IMR-90 (cell line): ENCODE measurements at regions not wholly inside any gene's neighbourhood (a gene's known extent, or its start where the extent isn't known, plus 50 kb on each side); places are given as distances from the start of the nearest gene placed in this dataset.
"Not testable (repeated sequence)": the region's sequence is repeated elsewhere in the genome, so short reads cannot be mapped to it uniquely, and the experiment has no call there.

Experiments
- ATAC-seq: fragments of 200-7000 bp; cut with Tn5 transposase; 2 replicates; pipeline ENCODE4 v1.9.1; 2020; ENCODE audit warnings: low read depth, mild to moderate bottlenecking, moderate library complexity
- BruUV-seq: library from RNA; stranded (reverse); fragments of 400-500 nt; replicated peaks from 2 replicates; lab custom pipeline; 2021; lab: Mats Ljungman, UMichigan
- CTCF ChIA-PET: fragments of 300-600 bp; formaldehyde crosslinking; extraction: SDS; loops from one replicate; lab custom pipeline; 2021; ENCODE audit warnings: antibody characterized with exemption; lab: Yijun Ruan, JAX
- POLR2A ChIA-PET: fragments of 300-600 bp; sonication (Branson Sonifier 250); formaldehyde crosslinking; loops from one replicate; lab custom pipeline; 2022; ENCODE audit warnings: antibody characterized with exemption; ENCODE audit not compliant: unreplicated experiment; lab: Charles Lee
- DNase-seq: peaks from one replicate; pipeline ENCODE4 v3.0.0; 2013
- H2AFZ ChIP-seq: replicated peaks from 2 replicates; pipeline ENCODE3; 2013; ENCODE audit warnings: low read length, mild to moderate bottlenecking; ENCODE audit not compliant: poor library complexity
- H2AK5ac ChIP-seq: 2 replicates; pipeline ENCODE4 v1.6.1; 2013; ENCODE audit warnings: low read depth, low read length, inconsistent platforms
- H2AK9ac ChIP-seq: replicated peaks from 2 replicates; pipeline ENCODE3; 2013; ENCODE audit warnings: mild to moderate bottlenecking, low read depth, low read length, moderate library complexity; ENCODE audit not compliant: poor library complexity
- H2BK120ac ChIP-seq: 2 replicates; pipeline ENCODE4 v1.6.1; 2013; ENCODE audit warnings: low read depth, low read length, inconsistent platforms
- H2BK15ac ChIP-seq: 3 replicates; pipeline ENCODE4 v1.6.1; 2013; ENCODE audit warnings: low read depth, low read length, inconsistent platforms
- H2BK20ac ChIP-seq: 2 replicates; pipeline ENCODE4 v1.6.1; 2013; ENCODE audit warnings: low read depth, mild to moderate bottlenecking, inconsistent platforms, low read length, moderate library complexity
- H2BK5ac ChIP-seq: 2 replicates; pipeline ENCODE4 v1.6.1; 2013; ENCODE audit warnings: mild to moderate bottlenecking, low read depth, low read length, inconsistent platforms; ENCODE audit not compliant: poor library complexity, severe bottlenecking
- H3K14ac ChIP-seq: replicated peaks from 2 replicates; pipeline ENCODE4 v1.6.1; 2013; ENCODE audit warnings: low read depth, low read length, inconsistent platforms
- H3K18ac ChIP-seq: 2 replicates; pipeline ENCODE4 v1.6.1; 2013; ENCODE audit warnings: low read depth, low read length, control low read depth
- H3K23ac ChIP-seq: 2 replicates; pipeline ENCODE4 v1.6.1; 2013; ENCODE audit warnings: low read depth, low read length, inconsistent platforms
- H3K27ac ChIP-seq: 2 replicates; pipeline ENCODE4 v1.5.1; 2013; ENCODE audit warnings: mild to moderate bottlenecking, control low read depth, low read length; ENCODE audit not compliant: insufficient read depth
- H3K27me3 ChIP-seq: 2 replicates; pipeline ENCODE4 v1.6.1; 2013; ENCODE audit warnings: low read length; ENCODE audit not compliant: control insufficient read depth, insufficient read depth
- H3K36me3 ChIP-seq: 2 replicates; pipeline ENCODE4 v1.6.1; 2013; ENCODE audit warnings: low read length, mixed read lengths; ENCODE audit not compliant: control insufficient read depth, insufficient read depth
- H3K4ac ChIP-seq: 2 replicates; pipeline ENCODE4 v1.6.1; 2013; ENCODE audit warnings: low read depth, low read length, inconsistent platforms
- H3K4me1 ChIP-seq: 2 replicates; pipeline ENCODE4 v1.6.1; 2013; ENCODE audit warnings: low read length, mixed read lengths; ENCODE audit not compliant: control insufficient read depth, insufficient read depth
- H3K4me2 ChIP-seq: 2 replicates; pipeline ENCODE4 v1.6.1; 2013; ENCODE audit warnings: low read depth, mild to moderate bottlenecking, control low read depth, low read length, moderate library complexity
- H3K4me3 ChIP-seq: 2 replicates; pipeline ENCODE4 v1.5.1; 2013; ENCODE audit warnings: low read depth, mild to moderate bottlenecking, control low read depth, low read length, moderate library complexity; ENCODE audit not compliant: insufficient read depth
- H3K56ac ChIP-seq: 2 replicates; pipeline ENCODE4 v1.6.1; 2013; ENCODE audit warnings: low read length, inconsistent platforms; ENCODE audit not compliant: insufficient read depth; ENCODE audit errors: extremely low read depth
- H3K79me1 ChIP-seq, 2 experiments: 2 replicates each; pipeline ENCODE4 v1.6.1; 2013; ENCODE audit warnings: low read length in 2 of 2, inconsistent platforms in 1 of 2, low read depth in 1 of 2
- H3K9ac ChIP-seq: 2 replicates; pipeline ENCODE4 v1.6.1; 2013; ENCODE audit warnings: low read depth, low read length, control low read depth
- H3K9me1 ChIP-seq: 2 replicates; pipeline ENCODE4 v1.6.1; 2013; ENCODE audit warnings: low read length, inconsistent platforms; ENCODE audit not compliant: insufficient read depth
- H3K9me3 ChIP-seq: 2 replicates; pipeline ENCODE4 v1.6.1; 2013; ENCODE audit warnings: low read length; ENCODE audit not compliant: control insufficient read depth, insufficient read depth
- H4K20me1 ChIP-seq: 2 replicates; pipeline ENCODE4 v1.6.1; 2013; ENCODE audit warnings: low read length, inconsistent platforms; ENCODE audit not compliant: insufficient read depth
- H4K5ac ChIP-seq: 2 replicates; pipeline ENCODE4 v1.6.1; 2013; ENCODE audit warnings: mild to moderate bottlenecking, low read depth, low read length, control low read depth
- H4K8ac ChIP-seq, 2 experiments: 2 replicates each; pipeline ENCODE4 v1.6.1; 2013; ENCODE audit warnings: low read depth in 2 of 2, low read length in 2 of 2, control low read depth in 1 of 2, inconsistent platforms in 1 of 2
- H4K91ac ChIP-seq: 2 replicates; pipeline ENCODE4 v1.6.1; 2013; ENCODE audit warnings: low read depth, low read length, inconsistent platforms; ENCODE audit not compliant: insufficient read depth
- WGBS, 2 experiments: methylation state at CpG; one replicate each; pipeline versions ENCODE4 v1.1.5 to v1.1.7; 2013; ENCODE audit warnings: missing lambda C conversion rate in 2 of 2; ENCODE audit not compliant: insufficient read length in 1 of 2; ENCODE audit errors: extremely low coverage in 2 of 2; 5-methylcytosine and 5-hydroxymethylcytosine counted together
- dilution Hi-C: fragments of 300-500 bp; cut with HindIII; formaldehyde crosslinking; loops from one replicate; pipeline ENCODE4 v1.14.3; 2018; ENCODE audit warnings: low sequenced_read_pairs; ENCODE audit not compliant: unreplicated experiment
- in situ Hi-C: fragments of 300-500 bp; cut with MboI; formaldehyde crosslinking; loops from 3 replicates; pipeline ENCODE4 v1.14.3; 2019; ENCODE audit warnings: low sequenced_read_pairs, inconsistent platforms, mixed read lengths
- intact Hi-C: fragments of 100-400 bp; cut with micrococcal nuclease; formaldehyde crosslinking; loops from 2 replicates; pipeline ENCODE4 v1.10.0; 2022

DNA sequence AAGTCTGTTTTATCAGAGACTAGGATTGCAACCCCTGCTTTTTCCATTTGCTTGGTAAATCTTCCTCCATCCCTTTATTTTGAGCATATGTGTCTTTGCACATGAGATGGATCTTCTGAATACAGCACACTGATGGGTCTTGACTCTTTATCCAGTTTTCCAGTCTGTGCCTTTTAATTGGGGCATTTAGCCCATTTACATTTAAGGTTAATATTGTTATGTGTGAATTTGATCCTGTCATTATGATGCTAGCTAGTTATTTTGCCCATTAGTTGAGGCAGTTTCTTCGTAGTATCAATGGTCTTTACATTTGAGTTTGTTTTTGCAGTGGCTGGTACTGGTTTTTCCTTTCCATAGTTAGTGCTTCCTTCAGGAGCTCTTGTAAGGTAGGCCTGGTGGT is 120.6 kb upstream of the TNP1 start:
- H3K27me3 ChIP-seq, H2AFZ ChIP-seq, POLR2A ChIA-PET, dilution Hi-C loops, H2BK15ac ChIP-seq, H3K23ac ChIP-seq, H4K8ac ChIP-seq, DNase-seq, H3K79me1 ChIP-seq, H2BK20ac ChIP-seq, H2AK9ac ChIP-seq, H4K91ac ChIP-seq, H3K9me3 ChIP-seq, intact Hi-C loops, H3K18ac ChIP-seq, H4K20me1 ChIP-seq, H2BK120ac ChIP-seq, H3K4me3 ChIP-seq, H3K14ac ChIP-seq, H3K27ac ChIP-seq, H3K4me2 ChIP-seq, H2AK5ac ChIP-seq, H3K4me1 ChIP-seq, CTCF ChIA-PET, H3K56ac ChIP-seq, BruUV-seq, H3K9ac ChIP-seq, H2BK5ac ChIP-seq, in situ Hi-C loops, H3K36me3 ChIP-seq, H3K9me1 ChIP-seq, ATAC-seq, H3K4ac ChIP-seq, H4K5ac ChIP-seq: not testable (repeated sequence)
- WGBS, 2 experiments: no CpG with 5 or more reads among the region's 1 CpG
